GM21423 (cell line): ENCODE measurements at regions not wholly inside any gene's neighbourhood (a gene's known extent, or its start where the extent isn't known, plus 50 kb on each side); places are given as distances from the start of the nearest gene placed in this dataset.

ENCODE experiments used
- ATAC-seq: cut with Tn5 transposase; IDR thresholded peaks from one replicate; pipeline ENCODE4 v1.9.1; 2021; ENCODE audit warnings: mild to moderate bottlenecking, moderate library complexity; ENCODE audit not compliant: unreplicated experiment

GRCh38 chr5:133697536-133698258 lies 85.4 kb upstream of the FSTL4 start:
- no peak for ATAC-seq

GRCh38 chr5:133696782-133697507 lies 84.6 kb upstream of the FSTL4 start:
- ATAC-seq: no peak

GRCh38 chr5:133696006-133696584 lies 83.8 kb upstream of the FSTL4 start:
- no peak for ATAC-seq

GRCh38 chr5:133694181-133694831 lies 82.0 kb upstream of the FSTL4 start:
- no peak for ATAC-seq

GRCh38 chr5:133691448-133691847 lies 79.1 kb upstream of the FSTL4 start:
- no peak for ATAC-seq

- no peak for ATAC-seq
These were observed 78.4 kb upstream of the FSTL4 start for GRCh38 chr5:133690746-133691145.

- ATAC-seq: no peak
These were observed 76.0 kb upstream of the FSTL4 start for GRCh38 chr5:133688391-133688790.

GRCh38 chr5:133687212-133688061 lies 75.1 kb upstream of the FSTL4 start:
- no peak for ATAC-seq

GRCh38 chr5:133686566-133686965 lies 74.2 kb upstream of the FSTL4 start:
- no peak for ATAC-seq

GRCh38 chr5:133685402-133686018 lies 73.2 kb upstream of the FSTL4 start:
- ATAC-seq: no peak

GRCh38 chr5:133683646-133684596 lies 71.6 kb upstream of the FSTL4 start:
- no peak for ATAC-seq

GRCh38 chr5:133682451-133682850 lies 70.1 kb upstream of the FSTL4 start:
- no peak for ATAC-seq

- no peak for ATAC-seq
These were observed 69.6 kb upstream of the FSTL4 start for GRCh38 chr5:133681896-133682295.

- ATAC-seq: no peak
These were observed 68.7 kb upstream of the FSTL4 start for GRCh38 chr5:133680830-133681565.

GRCh38 chr5:133679534-133679933 lies 67.2 kb upstream of the FSTL4 start:
- ATAC-seq: no peak

- ATAC-seq: no peak
These were observed 63.2 kb upstream of the FSTL4 start for GRCh38 chr5:133675376-133676154.

GRCh38 chr5:133670336-133670735 lies 58.0 kb upstream of the FSTL4 start:
- no peak for ATAC-seq

- ATAC-seq: no peak
These were observed 57.1 kb upstream of the FSTL4 start for GRCh38 chr5:133669472-133669871.
